ENCODE measurements at regions not wholly inside any gene's neighbourhood (a gene's known extent, or its start where the extent isn't known, plus 50 kb on each side); places are given as distances from the start of the nearest gene placed in this dataset.

GRCh38 chr2:191611614-191612013, 66.3 kb upstream of the NABP1 start:
- Histone ChIP-seq H3K27me3 (ENCODE audit: insufficient read depth, low read length) (no peaks in the 10 kb centered on the region), H3K9me3 (ENCODE audit: low read length) (no peaks in the 10 kb centered on the region), H2AFZ (ENCODE audit: low read depth, low read length) (no peak overlapping the region), H3K4me1 (ENCODE audit: insufficient read depth, low read length) (no peaks in the 10 kb centered on the region), H3K4me3 (ENCODE audit: low read length) (no peak overlapping the region), H3K36me3 (ENCODE audit: insufficient read depth, low read length) (no peaks in the 10 kb centered on the region)

DNA sequence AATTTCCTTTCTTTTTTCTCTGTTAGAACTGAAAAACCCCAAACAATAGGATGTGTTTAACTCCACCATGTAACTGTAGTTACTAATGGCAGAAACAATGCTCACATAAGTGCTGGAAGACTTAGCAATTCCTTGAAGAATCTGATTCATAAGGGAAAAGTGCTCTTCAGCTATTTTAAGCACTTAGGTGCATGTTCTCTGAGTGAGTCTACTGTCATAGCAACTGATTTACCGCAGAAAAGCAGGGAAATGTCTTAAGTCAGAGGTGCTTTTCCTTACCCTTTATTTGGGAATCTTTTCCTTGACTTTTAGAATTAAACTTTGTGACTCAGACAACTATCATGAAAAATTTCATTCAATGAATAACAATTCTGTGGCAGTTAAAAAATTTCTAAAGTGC, 65.4 kb upstream of the NABP1 start:
- no peak overlapping the region for H3K4me3 ChIP-seq (ENCODE audit: low read length)
- no peaks in the 10 kb centered on the region for H3K36me3 ChIP-seq (ENCODE audit: insufficient read depth, low read length)
- no peak overlapping the region for H2AFZ ChIP-seq (ENCODE audit: low read depth, low read length)
- no peaks in the 10 kb centered on the region for H3K27me3 ChIP-seq (ENCODE audit: insufficient read depth, low read length)
- H3K4me1 ChIP-seq (ENCODE audit: insufficient read depth, low read length), result no peaks in the 10 kb centered on the region
- no peaks in the 10 kb centered on the region for H3K9me3 ChIP-seq (ENCODE audit: low read length)

DNA sequence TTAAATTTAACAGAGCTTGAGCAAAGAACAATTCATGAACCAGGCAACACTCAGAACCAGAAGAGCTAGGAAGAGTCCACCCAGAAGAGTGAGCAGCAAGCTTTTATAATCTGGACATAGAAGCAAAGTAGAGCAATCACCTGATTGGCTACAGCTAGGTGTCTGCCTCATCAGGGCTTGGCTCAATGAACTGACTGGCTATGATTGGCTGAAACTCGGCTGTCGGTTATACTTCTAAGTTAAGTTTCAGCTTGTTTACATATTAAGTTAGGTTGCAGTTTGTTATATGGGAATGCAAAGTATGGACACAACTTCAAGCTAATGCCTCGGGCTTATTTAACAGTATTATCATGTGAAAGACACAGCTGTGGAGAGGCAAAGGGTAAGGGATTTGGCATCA, 63.2 kb upstream of the NABP1 start:
- no peaks in the 10 kb centered on the region for H3K36me3 ChIP-seq (ENCODE audit: insufficient read depth, low read length)
- H3K27me3 ChIP-seq (ENCODE audit: insufficient read depth, low read length), result no peaks in the 10 kb centered on the region
- H2AFZ ChIP-seq (ENCODE audit: low read depth, low read length), result no peak overlapping the region
- no peak overlapping the region for H3K4me3 ChIP-seq (ENCODE audit: low read length)
- H3K9me3 ChIP-seq (ENCODE audit: low read length), result no peaks in the 10 kb centered on the region
- no peaks in the 10 kb centered on the region for H3K4me1 ChIP-seq (ENCODE audit: insufficient read depth, low read length)

DNA sequence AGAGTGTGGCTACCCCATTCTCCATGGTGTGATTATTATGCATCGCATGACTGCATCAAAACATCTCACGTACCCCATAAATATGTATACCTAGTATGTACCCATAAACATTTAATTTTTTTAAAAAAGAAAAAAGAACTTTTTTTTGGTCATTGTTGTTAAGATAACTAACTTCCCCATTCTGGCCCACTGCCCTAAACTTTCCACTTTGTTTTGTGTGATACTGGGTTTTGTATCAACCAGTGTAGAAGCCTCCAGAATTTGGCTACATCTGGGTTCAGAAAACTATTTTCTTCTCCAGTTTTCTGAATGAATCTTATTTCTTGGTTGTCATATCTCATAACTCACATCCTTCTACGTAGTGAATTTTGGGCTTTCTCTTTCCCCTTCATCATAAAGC, 62.3 kb upstream of the NABP1 start:
- no peak overlapping the region for H3K4me3 ChIP-seq (ENCODE audit: low read length)

GRCh38 chr2:191617575-191617974, 60.4 kb upstream of the NABP1 start:
- H3K9me3 ChIP-seq (ENCODE audit: low read length), result no peaks in the 10 kb centered on the region
- no peak overlapping the region for H2AFZ ChIP-seq (ENCODE audit: low read depth, low read length)
- H3K36me3 ChIP-seq (ENCODE audit: insufficient read depth, low read length), result no peaks in the 10 kb centered on the region
- H3K27me3 ChIP-seq (ENCODE audit: insufficient read depth, low read length), result no peaks in the 10 kb centered on the region
- no peaks in the 10 kb centered on the region for H3K4me1 ChIP-seq (ENCODE audit: insufficient read depth, low read length)
- H3K4me3 ChIP-seq (ENCODE audit: low read length), result no peak overlapping the region

More for the DNA sequence above, 62.3 kb upstream of the NABP1 start:
- Histone ChIP-seq H3K4me1 (ENCODE audit: insufficient read depth, low read length) (no peaks in the 10 kb centered on the region), H3K9me3 (ENCODE audit: low read length) (no peaks in the 10 kb centered on the region), H2AFZ (ENCODE audit: low read depth, low read length) (no peak overlapping the region), H3K36me3 (ENCODE audit: insufficient read depth, low read length) (no peaks in the 10 kb centered on the region), H3K27me3 (ENCODE audit: insufficient read depth, low read length) (no peaks in the 10 kb centered on the region)

GRCh38 chr2:191618046-191618780, 59.7 kb upstream of the NABP1 start:
- Histone ChIP-seq H3K4me3 (ENCODE audit: low read length) (no peak overlapping the region), H3K27me3 (ENCODE audit: insufficient read depth, low read length) (no peaks in the 10 kb centered on the region), H2AFZ (ENCODE audit: low read depth, low read length) (no peak overlapping the region), H3K9me3 (ENCODE audit: low read length) (no peaks in the 10 kb centered on the region), H3K4me1 (ENCODE audit: insufficient read depth, low read length) (no peaks in the 10 kb centered on the region), H3K36me3 (ENCODE audit: insufficient read depth, low read length) (no peaks in the 10 kb centered on the region)

DNA sequence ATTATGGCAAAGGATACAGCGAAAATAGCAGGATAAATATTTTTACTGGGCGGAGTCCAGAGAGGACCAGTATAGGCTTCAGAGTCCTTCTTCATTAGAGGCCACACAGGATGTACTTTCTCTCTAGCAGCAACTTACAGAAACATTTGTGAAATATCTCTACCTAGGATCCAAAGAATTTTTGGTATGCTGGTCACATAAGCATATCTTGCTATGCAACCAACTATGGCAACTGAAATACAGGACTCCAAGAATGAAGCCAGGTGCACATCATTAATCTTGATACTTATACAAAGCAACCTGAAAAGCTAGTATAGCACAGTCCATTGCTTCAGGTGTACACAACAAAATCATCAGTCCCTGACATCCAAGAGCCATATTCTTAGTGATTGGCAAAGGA, 59.1 kb upstream of the NABP1 start:
- no peaks in the 10 kb centered on the region for H3K4me1 ChIP-seq (ENCODE audit: insufficient read depth, low read length)
- H3K4me3 ChIP-seq (ENCODE audit: low read length), result no peak overlapping the region
- H2AFZ ChIP-seq (ENCODE audit: low read depth, low read length), result no peak overlapping the region
- no peaks in the 10 kb centered on the region for H3K9me3 ChIP-seq (ENCODE audit: low read length)
- H3K27me3 ChIP-seq (ENCODE audit: insufficient read depth, low read length), result no peaks in the 10 kb centered on the region
- no peaks in the 10 kb centered on the region for H3K36me3 ChIP-seq (ENCODE audit: insufficient read depth, low read length)

- Histone ChIP-seq H3K4me1 (ENCODE audit: insufficient read depth, low read length) (no peaks in the 10 kb centered on the region), H3K36me3 (ENCODE audit: insufficient read depth, low read length) (no peaks in the 10 kb centered on the region), H2AFZ (ENCODE audit: low read depth, low read length) (no peak overlapping the region), H3K4me3 (ENCODE audit: low read length) (no peak overlapping the region), H3K27me3 (ENCODE audit: insufficient read depth, low read length) (no peaks in the 10 kb centered on the region), H3K9me3 (ENCODE audit: low read length) (no peaks in the 10 kb centered on the region)
These were observed 57.8 kb upstream of the NABP1 start for GRCh38 chr2:191620144-191620543.

GRCh38 chr2:191622374-191623320, 55.3 kb upstream of the NABP1 start:
- Histone ChIP-seq H3K4me1 (ENCODE audit: insufficient read depth, low read length) (no peaks in the 10 kb centered on the region), H3K9me3 (ENCODE audit: low read length) (no peaks in the 10 kb centered on the region), H3K36me3 (ENCODE audit: insufficient read depth, low read length) (no peaks in the 10 kb centered on the region), H3K27me3 (ENCODE audit: insufficient read depth, low read length) (no peaks in the 10 kb centered on the region), H3K4me3 (ENCODE audit: low read length) (no peak overlapping the region), H2AFZ (ENCODE audit: low read depth, low read length) (no peak overlapping the region)

DNA sequence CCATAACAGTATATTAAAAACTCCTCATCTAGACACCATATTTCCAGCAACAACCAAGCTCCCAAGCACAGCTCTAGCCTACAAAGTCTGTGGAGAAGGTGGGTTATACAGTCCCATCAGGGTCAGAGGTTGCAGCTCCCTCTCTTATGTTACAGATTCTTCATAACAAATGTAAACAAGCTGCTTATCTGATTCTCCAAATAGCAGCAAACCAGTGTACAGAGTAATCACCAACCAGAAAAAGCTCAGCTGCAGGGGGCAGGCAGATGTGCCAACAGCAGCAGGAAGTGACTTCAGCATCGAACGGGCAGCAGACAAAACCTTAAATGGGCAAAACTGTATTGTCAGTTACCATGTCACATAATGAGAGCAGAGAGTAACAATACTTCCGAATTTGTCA, 52.9 kb upstream of the NABP1 start:
- H3K4me1 ChIP-seq (ENCODE audit: insufficient read depth, low read length), result no peaks in the 10 kb centered on the region

GRCh38 chr2:191625446-191625845, 52.5 kb upstream of the NABP1 start:
- no peaks in the 10 kb centered on the region for H3K4me1 ChIP-seq (ENCODE audit: insufficient read depth, low read length)
- no peaks in the 10 kb centered on the region for H3K9me3 ChIP-seq (ENCODE audit: low read length)
- no peaks in the 10 kb centered on the region for H3K36me3 ChIP-seq (ENCODE audit: insufficient read depth, low read length)
- H3K4me3 ChIP-seq (ENCODE audit: low read length), result no peak overlapping the region
- H2AFZ ChIP-seq (ENCODE audit: low read depth, low read length), result no peak overlapping the region
- H3K27me3 ChIP-seq (ENCODE audit: insufficient read depth, low read length), result no peaks in the 10 kb centered on the region

More for the DNA sequence above, 52.9 kb upstream of the NABP1 start:
- Histone ChIP-seq H3K36me3 (ENCODE audit: insufficient read depth, low read length) (no peaks in the 10 kb centered on the region), H3K9me3 (ENCODE audit: low read length) (no peaks in the 10 kb centered on the region), H2AFZ (ENCODE audit: low read depth, low read length) (no peak overlapping the region), H3K4me3 (ENCODE audit: low read length) (no peak overlapping the region), H3K27me3 (ENCODE audit: insufficient read depth, low read length) (no peaks in the 10 kb centered on the region)

GRCh38 chr2:191626497-191627151, 51.3 kb upstream of the NABP1 start:
- H3K4me3 ChIP-seq (ENCODE audit: low read length), result no peak overlapping the region
- no peaks in the 10 kb centered on the region for H3K4me1 ChIP-seq (ENCODE audit: insufficient read depth, low read length)
- no peaks in the 10 kb centered on the region for H3K27me3 ChIP-seq (ENCODE audit: insufficient read depth, low read length)

GRCh38 chr2:191627518-191627917, 50.4 kb upstream of the NABP1 start:
- Histone ChIP-seq H3K4me3 (ENCODE audit: low read length) (no peak overlapping the region), H3K4me1 (ENCODE audit: insufficient read depth, low read length) (no peaks in the 10 kb centered on the region), H2AFZ (ENCODE audit: low read depth, low read length) (no peak overlapping the region), H3K27me3 (ENCODE audit: insufficient read depth, low read length) (no peaks in the 10 kb centered on the region), H3K9me3 (ENCODE audit: low read length) (no peaks in the 10 kb centered on the region), H3K36me3 (ENCODE audit: insufficient read depth, low read length) (no peaks in the 10 kb centered on the region)

More at GRCh38 chr2:191626497-191627151, 51.3 kb upstream of the NABP1 start:
- H3K36me3 ChIP-seq (ENCODE audit: insufficient read depth, low read length), result no peaks in the 10 kb centered on the region
- H2AFZ ChIP-seq (ENCODE audit: low read depth, low read length), result no peak overlapping the region
- H3K9me3 ChIP-seq (ENCODE audit: low read length), result no peaks in the 10 kb centered on the region
